ENCODE measurements at regions not wholly inside any gene's neighbourhood (a gene's known extent, or its start where the extent isn't known, plus 50 kb on each side); places are given as distances from the start of the nearest gene placed in this dataset.

GRCh38 chr20:57964011-57964862 lies 254.4 kb upstream of the PMEPA1 start:
- no peak overlapping the region for H2BK20ac ChIP-seq (ENCODE audit: low read length)
- no peak for FAIRE-seq
- WGBS, 2 experiments (ENCODE audit: extremely low coverage in 1 of 2, insufficient coverage in 1 of 2, insufficient read length in 1 of 2, insufficient replicate concordance in 2 of 2, low coverage in 1 of 2, low lambda C conversion rate in 2 of 2, missing lambda C conversion rate in 1 of 2), result 88% methylated on average over 15 of the region's 15 CpGs; no CpG with 5 or more reads in 1 of the 2 experiments

More at GRCh38 chr20:57964011-57964862, 254.4 kb upstream of the PMEPA1 start:
- Histone ChIP-seq H2BK15ac (ENCODE audit: low read length) (no peak overlapping the region), H2BK12ac (ENCODE audit: low read depth, low read length) (no peak overlapping the region; the same call in 1 of the 2 replicates), H3K36me3 (ENCODE audit: control insufficient read depth in 2 of 4, insufficient read depth in 4 of 4, low read length in 3 of 4) (no peaks in the 10 kb centered on the region), H4K91ac (replicated peaks; ENCODE audit: insufficient read length, low read length) (no peak overlapping the region), H2AFZ (ENCODE audit: low read length) (no peak overlapping the region), H3K9ac (replicated peaks in 1 of 4; ENCODE audit: extremely low read depth in 1 of 4, low read depth in 3 of 4, low read length in 3 of 4) (no peak overlapping the region), H2BK5ac (ENCODE audit: low read depth, low read length) (no peak overlapping the region), H4K5ac (ENCODE audit: insufficient read length, low read depth, low read length) (no peak overlapping the region), H3K56ac (replicated peaks; ENCODE audit: insufficient read length, low read depth, low read length) (no peak overlapping the region), H3K4me3 (ENCODE audit: extremely low read depth in 1 of 4, insufficient read depth in 2 of 4, low read depth in 3 of 4, low read length in 4 of 4) (no peak overlapping the region), H3K79me2 (ENCODE audit: control insufficient read depth in 1 of 2, insufficient read depth in 2 of 2, low read length in 2 of 2) (no peaks in the 10 kb centered on the region), H3K27me3 (replicated peaks in 1 of 4; ENCODE audit: control insufficient read depth in 3 of 4, extremely low read depth in 1 of 4, insufficient read depth in 3 of 4, low read length in 3 of 4) (no peaks in the 10 kb centered on the region; a peak in 1 of 7 replicates), H2AK5ac (ENCODE audit: low read depth, low read length) (no peak overlapping the region), H3K18ac (ENCODE audit: extremely low read depth, low read length) (no peak overlapping the region), H2BK120ac (replicated peaks; ENCODE audit: low read depth, low read length) (no peak overlapping the region), H3K23ac (ENCODE audit: insufficient read length) (no peak overlapping the region), H4K20me1 (replicated peaks in 1 of 2; ENCODE audit: control insufficient read depth in 1 of 2, insufficient read depth in 2 of 2, low read length in 2 of 2) (no peaks in the 10 kb centered on the region), H3K4me1 (replicated peaks in 1 of 4; ENCODE audit: control insufficient read depth in 3 of 4, insufficient read depth in 4 of 4, low read length in 3 of 4) (no peaks in the 10 kb centered on the region), H3K4ac (replicated peaks; ENCODE audit: insufficient read length, low read depth, low read length) (no peak overlapping the region), H3K27ac (ENCODE audit: low read depth, low read length) (no peak overlapping the region), H3K9me3 (ENCODE audit: insufficient read depth in 2 of 2, low read depth in 1 of 2, low read length in 1 of 2) (no peaks in the 10 kb centered on the region), H3K4me2 (ENCODE audit: insufficient read depth in 1 of 2, low read depth in 2 of 2, low read length in 2 of 2) (no peak overlapping the region), H4K8ac (ENCODE audit: extremely low read depth, insufficient read depth, low read length) (no peak overlapping the region), H3K79me1 (ENCODE audit: low read depth, low read length) (no peaks in the 10 kb centered on the region), H3K23me2 (ENCODE audit: low read depth, low read length) (no peaks in the 10 kb centered on the region), H3K14ac (ENCODE audit: insufficient read length) (no peak overlapping the region)
- no peak for TF ChIP-seq BRCA1 (IDR thresholded peaks at IDR 0.05; ENCODE audit: low read depth, low read length)
- no peak for TF ChIP-seq EP300 (IDR thresholded peaks at IDR 0.05; ENCODE audit: borderline replicate concordance in 1 of 2, low read depth in 2 of 2, low read length in 2 of 2)
- TF ChIP-seq EZH2 (IDR thresholded peaks at IDR 0.05; ENCODE audit: low read depth, low read length, severe bottlenecking), result no peak
- TF ChIP-seq CREB1 (IDR thresholded peaks at IDR 0.05), result no peak
- TF ChIP-seq JUN (IDR thresholded peaks at IDR 0.05; ENCODE audit: low read depth, low read length), result no peak
- TF ChIP-seq CHD1 (IDR thresholded peaks at IDR 0.05; ENCODE audit: low read depth, low read length), result no peak
- no peak for TF ChIP-seq POLR2A (IDR thresholded peaks at IDR 0.05; ENCODE audit: control extremely low read depth in 1 of 2, low read depth in 2 of 2, low read length in 2 of 2)
- no peak for TF ChIP-seq HDAC2 (IDR thresholded peaks at IDR 0.05; ENCODE audit: borderline replicate concordance in 1 of 2, low read depth in 2 of 2, low read length in 2 of 2)
- ChIA-PET CTCF (ENCODE audit: partially characterized antibody) (interaction anchor here (0.7 kb wide), 1 partner anchor 369 kb away, joined by 3 read pairs; no protein-coding TSS in a partner anchor), POLR2A (ENCODE audit: partially characterized antibody) (no interaction called here)
- no peak for DNase-seq (ENCODE audit: low read depth in 1 of 2, low spot score in 2 of 2)

Measured in H1 (cell line).